ENCODE measurements at regions not wholly inside any gene's neighbourhood (a gene's known extent, or its start where the extent isn't known, plus 50 kb on each side); places are given as distances from the start of the nearest gene placed in this dataset.
"Not testable (repeated sequence)": the region's sequence is repeated elsewhere in the genome, so short reads cannot be mapped to it uniquely, and the experiment has no call there.

DNA sequence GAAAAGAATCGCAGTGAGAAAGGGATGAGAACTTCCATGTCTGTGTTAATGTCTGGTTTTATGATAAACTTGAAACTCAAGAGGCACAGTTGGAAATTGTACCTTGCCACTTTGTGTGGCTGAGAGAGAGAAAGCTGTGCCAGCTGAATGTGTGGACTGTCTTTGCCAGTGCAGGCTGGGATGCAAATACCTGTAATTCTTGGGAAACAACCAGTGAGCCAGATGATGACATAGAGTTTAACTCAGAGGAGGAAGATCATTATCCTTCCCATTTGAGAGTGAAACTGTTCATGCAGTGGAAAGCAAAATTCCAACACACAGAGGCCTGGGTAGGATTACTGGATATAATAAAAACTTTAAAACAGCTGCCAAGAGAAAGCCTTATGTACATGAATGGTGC lies 141.5 kb upstream of the NPAP1 start:
- not testable (repeated sequence) for DNase-seq

GRCh38 chr15:24557281-24557680 lies 118.3 kb upstream of the NPAP1 start:
- not testable (repeated sequence) for DNase-seq

DNA sequence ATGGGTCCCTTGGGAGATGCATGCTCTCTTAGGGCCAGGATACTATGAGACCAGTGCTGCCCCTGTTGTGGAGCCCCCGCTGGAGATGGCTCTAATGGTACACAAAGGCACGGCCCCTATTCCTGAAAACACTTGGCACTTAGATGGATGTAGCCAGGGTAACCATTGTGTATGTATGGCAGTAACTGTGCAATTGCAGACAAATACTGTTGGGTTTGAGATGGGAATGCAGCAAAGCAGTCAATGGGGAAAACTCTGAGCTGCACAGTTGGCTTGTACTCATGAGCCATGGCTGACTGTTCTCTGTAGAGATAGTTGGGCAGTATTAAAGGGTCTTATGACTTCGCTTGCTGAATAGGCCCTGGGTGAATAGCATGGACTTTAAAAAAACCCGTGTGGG lies 67.9 kb upstream of the NPAP1 start:
- DNase-seq: no peak

- DNase-seq: no peak
These were observed 57.9 kb upstream of the NPAP1 start for GRCh38 chr15:24617646-24618045.

GRCh38 chr15:24621630-24622215 lies 53.9 kb upstream of the NPAP1 start:
- DNase-seq: no peak
